ENCODE measurements at regions not wholly inside any gene's neighbourhood (a gene's known extent, or its start where the extent isn't known, plus 50 kb on each side); places are given as distances from the start of the nearest gene placed in this dataset.

GRCh38 chr21:36591326-36591970 lies 107.5 kb upstream of the SIM2 start:
- TF ChIP-seq CTCF (IDR thresholded peaks at IDR 0.05; ENCODE audit: insufficient read depth, low read length, poor library complexity, severe bottlenecking) (no peak), EZH2phosphoT487 (conservative IDR thresholded peaks at IDR 0.05; ENCODE audit: low read length) (no peak)
